GM18868 (cell line): ENCODE measurements at regions not wholly inside any gene's neighbourhood (a gene's known extent, or its start where the extent isn't known, plus 50 kb on each side); places are given as distances from the start of the nearest gene placed in this dataset.

ENCODE experiments used
- ATAC-seq: cut with Tn5 transposase; IDR thresholded peaks from one replicate; pipeline ENCODE4 v1.9.1; 2021; ENCODE audit warnings: mild to moderate bottlenecking, moderate library complexity; ENCODE audit not compliant: unreplicated experiment

DNA sequence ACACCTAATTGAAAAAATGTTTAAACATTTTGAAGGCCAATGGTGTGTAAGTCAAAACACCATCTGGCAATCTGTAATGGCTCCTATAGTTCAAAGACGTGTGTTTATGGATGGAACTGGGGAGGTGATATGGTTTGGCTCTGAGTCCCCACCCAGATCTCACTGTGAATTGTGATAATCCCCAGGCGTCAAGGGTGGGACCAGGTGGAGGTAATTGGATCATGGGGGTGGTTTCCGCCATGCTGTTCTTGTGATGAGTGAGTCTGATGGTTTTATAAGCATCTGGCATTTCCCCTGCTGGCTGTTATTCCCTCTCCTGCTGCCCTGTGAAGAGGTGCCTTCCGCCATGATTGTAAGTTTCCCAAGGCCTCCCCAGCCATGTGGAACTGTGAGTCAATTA lies 52.2 kb downstream of the ADRA2C start:
- no peak for ATAC-seq

DNA sequence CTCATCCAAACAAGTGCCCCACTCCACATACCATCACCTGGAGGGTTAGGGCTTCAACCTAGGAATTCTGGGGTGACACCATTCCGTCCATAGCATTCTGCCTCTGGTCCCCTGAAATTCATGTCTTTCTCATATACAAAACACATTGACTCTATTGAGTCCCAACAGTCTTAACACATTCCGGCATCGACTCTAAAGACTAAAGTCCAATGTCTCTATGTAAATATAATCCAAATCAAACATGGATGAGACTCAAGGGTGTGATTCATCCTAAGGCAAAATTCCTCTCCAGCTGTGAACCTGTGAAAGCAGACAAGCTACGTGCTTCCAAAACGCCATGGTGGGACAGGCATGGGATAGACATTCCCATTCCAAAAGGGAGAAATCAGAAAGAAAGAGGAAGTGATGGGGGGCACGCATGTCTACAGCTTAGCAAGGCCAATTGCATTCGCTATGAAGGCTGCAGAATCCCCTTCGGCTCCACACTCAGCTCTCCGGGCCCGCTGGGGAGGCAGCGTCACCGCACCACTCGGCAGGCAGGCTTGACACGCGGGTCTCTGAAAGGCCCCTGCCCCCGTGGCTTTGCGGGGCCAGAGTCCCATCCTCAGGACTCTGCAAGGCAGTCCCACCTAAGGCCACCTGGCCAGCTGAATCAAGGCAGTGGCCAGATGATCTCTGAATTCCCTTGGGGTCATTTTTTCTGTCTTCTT lies 53.2 kb downstream of the ADRA2C start:
- ATAC-seq: no peak

DNA sequence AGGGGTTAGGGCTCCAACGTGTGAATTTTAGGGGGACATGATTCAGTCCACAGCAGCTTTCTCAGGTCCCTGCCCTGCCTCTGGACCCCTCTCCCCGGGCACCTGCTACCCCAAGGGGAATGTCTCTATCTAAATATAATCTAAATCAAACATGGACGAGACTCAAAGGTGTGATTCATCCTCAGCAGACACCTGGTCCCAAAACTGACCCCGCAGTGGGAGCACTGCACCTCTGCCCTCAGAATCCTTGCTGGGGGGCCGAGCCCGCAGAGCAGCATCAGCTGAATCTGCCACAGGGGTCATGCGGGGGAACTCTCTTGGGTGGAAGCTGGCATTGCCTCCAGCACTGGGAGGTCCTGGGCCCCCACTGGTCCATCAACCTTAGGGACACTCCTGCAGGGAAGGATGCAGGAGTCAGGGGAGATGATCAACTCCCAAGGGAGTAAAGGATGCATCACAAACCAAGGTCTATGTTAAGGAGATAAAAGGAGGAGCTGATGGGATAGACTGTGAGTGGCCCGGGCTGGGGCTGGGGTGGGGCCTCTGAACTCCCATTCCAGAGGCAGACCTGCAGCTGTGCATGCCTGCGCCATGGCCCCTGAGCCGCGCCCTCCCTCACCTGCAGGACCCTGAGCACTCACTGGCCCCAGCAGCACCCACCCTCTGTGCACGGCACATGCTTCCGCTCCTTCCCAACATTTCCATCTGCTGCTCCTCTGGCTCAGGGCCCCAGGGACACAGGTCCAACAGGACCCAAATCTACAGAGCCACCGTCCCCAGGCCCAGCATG lies 54.0 kb downstream of the ADRA2C start:
- ATAC-seq: no peak

DNA sequence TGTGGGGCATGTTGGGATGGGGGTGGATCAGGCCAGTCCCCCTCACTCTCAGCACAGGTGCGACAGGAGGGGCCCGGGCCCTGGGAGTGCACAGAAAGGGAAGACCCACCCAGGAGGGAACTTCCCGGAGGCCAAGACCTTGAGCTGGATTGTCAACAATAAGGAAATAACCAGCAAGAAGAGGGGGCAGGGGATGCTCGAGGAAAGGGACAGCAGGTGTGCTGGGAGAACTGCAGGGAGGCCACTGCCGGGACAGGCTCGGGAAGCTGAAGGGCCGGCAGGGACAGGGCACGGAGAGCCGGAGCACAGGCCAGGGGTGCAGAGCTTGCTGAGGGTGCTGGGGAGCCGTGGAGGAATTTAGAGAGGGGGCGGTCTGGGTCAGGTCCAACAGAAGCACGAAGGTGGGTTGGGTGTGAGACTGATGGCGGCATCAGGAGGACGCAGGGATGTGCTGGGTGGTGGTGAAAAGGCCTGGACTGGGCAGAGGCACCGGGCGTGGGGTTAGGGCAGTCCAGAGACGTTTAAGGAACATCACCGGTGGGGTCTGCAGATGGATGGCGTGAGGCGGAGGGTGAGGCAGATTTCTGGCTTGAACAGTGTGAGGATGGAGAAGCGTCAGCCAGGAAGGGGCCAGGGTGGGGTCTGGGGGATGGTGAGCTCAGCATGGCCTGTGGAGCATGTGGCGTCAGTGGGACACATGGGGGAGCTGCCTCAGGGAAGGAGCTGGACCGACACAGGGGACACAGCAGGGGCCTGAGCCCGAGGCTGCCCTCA lies 54.8 kb downstream of the ADRA2C start:
- ATAC-seq: no peak

DNA sequence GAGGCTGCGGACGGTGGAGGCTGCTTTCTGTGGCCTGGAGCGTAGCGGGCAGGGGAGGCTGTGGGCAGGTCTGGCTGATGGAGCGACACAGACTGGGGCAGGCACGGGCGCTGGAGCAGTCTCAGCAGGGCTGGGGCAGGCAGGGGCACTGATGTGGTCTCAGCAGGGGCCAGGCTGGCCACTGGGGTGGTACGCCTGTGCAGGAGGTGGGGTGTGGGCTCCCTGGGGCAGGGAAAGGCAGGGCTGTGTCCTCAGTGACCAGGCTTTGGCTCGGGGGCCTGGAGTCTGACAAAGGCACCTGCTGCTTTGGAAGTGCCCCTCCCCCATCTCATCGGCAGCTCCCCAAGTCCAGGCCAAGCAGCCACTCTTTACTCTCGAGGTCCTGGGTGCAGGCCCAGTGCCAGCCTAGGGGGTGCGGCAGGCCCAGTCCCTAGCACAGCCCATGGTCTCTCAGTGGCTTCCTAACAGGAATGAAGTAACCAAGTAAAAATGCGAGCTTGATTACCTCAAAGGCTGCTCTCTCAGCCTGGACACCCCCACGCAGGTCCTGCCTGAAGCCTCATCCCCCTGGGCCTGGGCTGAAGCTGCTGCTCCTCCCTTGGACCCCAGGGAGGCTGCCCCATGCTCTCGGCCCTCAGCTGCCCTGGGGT lies 55.5 kb downstream of the ADRA2C start:
- ATAC-seq: no peak

DNA sequence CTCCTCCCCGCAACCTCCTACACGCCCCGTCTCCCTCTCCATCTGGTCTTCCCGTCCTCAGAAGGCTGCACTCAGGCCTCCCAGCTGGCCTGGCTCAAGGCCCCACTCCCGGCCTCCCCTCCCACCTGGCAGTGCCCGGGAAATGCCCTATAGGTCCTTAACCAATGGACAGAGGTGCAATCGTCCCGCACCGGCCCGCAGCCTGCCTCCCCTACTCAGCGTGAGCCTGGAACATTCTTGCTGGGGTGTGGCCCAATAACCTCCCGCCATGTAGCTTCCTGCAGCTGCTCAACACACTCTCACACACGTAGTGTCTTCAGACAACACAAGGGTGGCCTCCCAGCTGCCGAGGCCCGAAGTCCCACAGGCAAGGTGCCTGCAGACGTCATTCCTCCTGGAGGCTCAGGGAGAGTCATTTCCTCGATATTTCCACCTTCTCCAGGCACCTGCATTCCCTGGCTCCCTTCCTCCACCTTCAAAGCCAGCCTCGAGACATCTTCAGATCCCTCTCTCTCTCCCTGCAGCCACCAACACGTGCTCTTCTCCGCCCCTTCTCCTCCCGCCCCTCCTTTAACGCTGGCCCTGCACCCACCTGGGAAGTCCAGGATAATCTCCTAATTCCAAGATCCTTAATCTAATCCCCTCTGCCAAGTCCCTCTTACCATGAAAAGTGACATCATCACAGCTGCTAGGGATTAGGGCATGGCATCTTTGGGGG lies 56.2 kb downstream of the ADRA2C start:
- no peak for ATAC-seq

DNA sequence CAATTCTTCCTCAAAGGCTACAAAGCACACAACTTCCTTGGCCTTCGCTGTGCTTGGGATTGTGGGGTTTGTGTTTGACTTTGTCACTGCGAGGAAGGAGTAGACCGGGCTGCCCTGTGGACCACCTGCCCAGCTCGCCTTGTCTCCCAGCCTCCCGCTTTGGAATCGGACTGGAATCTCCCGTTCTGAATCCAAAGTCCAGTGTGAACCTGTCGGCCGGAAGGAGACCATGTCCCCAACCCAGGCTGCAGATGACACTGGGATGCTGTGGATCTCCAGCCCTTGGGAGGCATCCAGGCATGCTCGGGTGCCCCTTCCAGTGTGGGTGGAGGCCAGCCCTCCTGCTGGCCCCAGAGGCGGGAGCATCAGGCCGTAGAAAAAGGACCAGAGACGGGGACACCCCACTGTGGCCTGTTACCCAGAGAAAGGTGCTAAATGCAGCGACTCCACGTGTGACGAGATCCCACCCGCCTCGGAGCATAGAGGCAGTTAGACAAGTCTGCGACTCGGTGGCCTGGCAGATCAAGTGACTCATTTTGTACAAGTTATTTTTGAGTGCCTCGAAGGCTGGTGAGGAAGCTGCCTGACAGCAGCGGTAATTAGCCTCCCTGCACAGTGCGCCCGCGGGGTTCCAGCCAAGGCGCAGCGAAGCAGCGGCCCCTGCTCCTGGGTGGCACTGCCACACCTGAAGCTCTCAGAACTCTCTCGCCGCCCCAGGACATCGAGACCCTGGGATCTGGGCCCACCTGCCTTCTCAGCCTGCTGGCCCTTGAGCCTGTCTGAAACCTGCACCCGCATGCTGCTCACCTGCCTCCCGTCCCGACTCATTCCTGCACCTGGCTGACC lies 57.5 kb downstream of the ADRA2C start:
- no peak for ATAC-seq

DNA sequence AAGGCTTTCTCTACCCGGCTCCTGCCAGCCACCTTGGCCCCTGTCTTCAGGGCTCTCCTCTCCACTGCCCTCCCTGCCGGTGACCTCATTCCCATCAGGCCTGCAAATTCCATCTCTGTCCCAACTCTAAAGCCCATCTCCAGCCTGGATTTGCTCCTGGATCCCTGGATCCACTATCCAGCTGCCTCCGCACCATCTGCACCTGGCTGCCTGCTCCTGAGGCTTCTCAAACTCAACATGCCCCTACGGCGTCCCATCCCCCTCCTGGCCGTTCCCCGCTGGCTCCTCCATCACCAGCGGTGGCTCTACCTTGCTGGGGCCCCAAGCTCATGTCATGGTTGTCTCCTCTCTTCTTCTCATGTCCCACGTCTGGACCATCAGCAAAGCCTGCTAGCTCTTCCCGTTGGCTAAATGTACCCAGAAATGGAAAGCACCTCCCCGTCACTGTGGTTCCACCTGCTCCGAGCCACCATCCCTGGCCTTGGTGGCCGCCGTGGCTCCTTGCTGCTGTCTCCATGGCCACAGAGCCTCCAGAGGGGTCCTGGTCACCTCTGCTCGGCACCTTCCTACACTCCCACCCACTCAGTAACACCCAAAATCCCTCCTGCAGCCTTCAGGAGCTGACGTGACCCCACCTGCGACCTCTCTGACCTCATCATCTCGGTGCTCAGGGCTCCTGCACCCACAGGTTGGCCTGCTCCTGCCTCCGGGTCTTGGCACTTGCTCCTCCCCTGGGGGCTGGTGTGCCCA lies 58.5 kb downstream of the ADRA2C start:
- ATAC-seq: no peak

DNA sequence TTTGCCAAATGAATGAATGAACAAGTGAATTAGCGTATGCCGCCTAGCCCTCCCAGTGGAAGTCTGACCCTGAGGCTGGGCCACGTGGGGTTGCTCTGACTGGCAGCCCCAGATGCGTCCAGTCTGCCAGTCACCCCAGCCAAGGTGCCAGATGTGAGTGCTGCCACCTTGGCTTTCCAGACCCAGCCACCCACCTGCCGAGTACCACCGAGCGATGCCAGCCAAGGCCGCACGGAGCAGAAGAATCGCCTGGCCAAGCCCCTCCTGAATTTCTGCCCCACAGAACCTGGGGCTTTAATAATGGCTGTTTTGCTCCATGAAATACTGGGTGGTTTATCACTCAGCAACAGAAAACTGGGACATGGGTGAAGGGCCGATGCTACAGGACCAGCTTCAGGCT lies 59.3 kb downstream of the ADRA2C start:
- ATAC-seq: no peak

DNA sequence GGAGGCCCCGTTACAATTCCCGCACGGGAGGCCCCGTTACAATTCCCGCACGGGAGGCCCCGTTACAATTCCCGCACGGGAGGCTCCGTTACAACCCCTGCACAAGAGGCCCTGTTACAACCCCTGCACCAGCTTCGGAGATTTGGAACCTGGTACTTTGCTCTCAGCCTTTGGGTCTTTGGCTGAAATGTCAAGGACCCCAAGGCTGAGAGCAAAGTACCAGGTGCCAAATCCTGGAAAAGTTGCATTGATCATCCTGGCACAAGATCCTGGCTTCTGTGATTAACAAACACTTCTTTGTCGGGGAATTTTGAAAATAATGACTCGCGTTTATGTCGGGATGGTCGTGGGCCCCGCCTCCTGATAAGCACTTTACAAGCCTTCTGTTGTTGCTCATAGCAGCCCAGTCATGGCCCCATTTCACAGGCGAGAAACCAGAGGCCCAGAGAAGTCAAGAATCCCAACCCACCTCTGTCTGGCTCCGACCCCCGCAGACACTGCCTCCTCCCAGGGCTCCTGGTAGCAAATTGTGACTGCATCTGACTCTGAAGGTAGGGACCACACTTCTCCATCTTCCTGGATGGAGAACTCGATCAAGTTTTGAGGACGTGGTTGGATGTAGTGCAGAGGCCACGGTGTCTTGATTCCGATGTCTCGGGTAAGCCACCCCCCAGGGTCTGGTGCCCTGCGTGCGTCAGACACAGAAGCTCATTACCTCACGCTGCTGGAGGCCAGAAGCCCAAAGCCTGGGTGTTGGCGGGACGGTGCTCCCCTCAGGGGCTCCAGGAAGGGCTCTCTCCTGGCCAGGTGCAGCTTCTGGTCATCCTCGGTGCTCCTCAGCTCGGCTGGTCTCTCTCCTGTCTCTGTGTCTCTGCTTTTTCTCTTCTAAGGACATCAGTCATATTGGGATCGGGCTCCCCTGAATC lies 60.3 kb downstream of the ADRA2C start:
- ATAC-seq: no peak

DNA sequence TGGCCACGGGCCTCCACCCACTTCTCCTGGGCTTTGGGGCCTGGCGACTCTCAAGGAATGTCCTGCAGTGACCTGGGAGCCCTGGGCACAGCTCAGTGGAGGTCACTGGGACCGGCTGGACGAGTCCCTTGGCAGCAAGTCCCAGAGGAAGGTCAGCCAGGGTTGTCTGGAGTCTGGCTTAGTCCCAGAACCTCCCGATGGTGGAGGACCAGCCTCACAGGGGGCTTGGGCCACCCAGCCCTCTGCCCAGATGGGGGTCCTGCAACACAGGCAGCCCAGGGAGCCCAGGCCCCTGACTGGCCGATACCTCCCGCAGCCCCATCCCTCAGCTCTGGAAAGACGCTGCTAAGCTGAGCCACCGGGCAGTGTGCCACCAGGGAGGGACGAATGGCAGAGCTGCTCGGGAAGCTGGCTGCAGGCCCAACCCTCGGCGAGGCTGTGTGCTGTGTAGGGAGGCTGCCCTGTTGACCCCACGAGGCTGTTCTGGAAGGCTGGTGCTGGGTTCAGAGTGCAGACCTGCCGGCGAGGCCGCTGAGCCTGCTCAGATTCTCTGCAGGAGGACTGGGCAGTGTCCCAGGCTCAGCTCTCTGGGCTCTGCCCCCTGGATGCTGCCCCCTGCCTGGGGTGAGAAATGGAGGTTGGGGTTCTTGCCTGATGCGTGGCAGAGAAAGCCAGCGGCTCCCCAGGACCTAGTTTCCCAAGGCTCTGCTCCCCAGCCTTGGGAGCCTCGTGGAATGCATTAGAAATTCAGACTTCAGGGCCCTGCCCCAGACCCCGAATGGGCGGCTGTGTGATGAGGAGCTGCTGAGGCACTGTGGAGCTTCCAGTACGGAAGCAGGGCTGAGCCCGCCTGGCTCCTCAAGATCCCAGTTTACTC lies 61.7 kb downstream of the ADRA2C start:
- ATAC-seq: no peak

DNA sequence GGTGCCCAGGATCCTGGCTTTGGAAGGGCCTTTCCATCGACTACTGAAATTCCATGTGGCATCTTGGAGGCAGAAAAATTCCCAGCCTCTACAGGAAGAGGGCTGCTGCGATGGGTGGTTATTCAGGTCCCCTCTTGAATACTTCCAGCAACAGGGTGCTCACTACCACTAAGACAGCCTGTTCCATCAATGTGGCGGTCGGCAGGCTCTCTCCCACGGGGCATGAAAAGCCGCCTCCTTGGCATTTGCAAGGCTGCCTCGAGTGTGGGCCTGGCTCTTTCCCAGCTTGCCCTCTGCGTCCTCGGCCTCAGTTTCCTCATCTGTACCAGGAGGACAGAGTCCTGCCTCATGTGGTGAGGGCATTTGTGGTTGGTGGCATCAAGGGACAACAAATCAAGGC lies 62.4 kb downstream of the ADRA2C start:
- ATAC-seq: no peak

DNA sequence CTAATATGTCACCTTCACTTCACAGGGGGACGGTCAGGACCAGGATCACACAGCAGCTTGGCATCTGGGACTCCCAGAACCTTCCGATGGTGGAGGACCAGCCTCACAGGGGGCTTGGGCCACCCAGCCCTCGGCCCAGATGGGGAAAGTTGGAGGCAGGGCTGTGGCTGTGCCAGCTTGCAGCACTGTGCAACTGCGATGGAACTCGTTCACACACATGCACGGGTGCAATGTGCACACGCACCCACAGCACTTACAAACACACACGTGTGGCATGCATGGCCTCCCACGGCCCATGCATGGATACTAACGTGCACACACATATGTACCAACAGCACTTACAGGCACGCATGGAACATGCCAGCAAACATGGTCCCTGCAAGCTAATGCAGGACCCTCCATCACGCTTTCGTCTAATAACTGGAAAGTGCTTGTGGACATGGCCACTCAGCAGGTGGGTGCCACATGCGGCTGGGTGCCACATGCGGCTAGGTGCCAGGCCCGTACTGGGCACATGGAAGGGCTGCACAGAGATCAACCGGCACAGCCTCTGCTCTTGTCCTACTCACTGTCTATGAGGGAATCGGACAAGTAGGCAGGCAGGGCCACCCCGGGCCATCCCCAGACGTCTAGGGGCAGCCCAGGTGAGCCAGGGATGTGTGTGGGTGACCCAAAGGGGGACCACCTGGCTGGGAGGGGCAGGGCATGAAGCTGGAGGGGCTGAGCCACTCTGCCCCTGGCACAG lies 63.2 kb downstream of the ADRA2C start:
- no peak for ATAC-seq

DNA sequence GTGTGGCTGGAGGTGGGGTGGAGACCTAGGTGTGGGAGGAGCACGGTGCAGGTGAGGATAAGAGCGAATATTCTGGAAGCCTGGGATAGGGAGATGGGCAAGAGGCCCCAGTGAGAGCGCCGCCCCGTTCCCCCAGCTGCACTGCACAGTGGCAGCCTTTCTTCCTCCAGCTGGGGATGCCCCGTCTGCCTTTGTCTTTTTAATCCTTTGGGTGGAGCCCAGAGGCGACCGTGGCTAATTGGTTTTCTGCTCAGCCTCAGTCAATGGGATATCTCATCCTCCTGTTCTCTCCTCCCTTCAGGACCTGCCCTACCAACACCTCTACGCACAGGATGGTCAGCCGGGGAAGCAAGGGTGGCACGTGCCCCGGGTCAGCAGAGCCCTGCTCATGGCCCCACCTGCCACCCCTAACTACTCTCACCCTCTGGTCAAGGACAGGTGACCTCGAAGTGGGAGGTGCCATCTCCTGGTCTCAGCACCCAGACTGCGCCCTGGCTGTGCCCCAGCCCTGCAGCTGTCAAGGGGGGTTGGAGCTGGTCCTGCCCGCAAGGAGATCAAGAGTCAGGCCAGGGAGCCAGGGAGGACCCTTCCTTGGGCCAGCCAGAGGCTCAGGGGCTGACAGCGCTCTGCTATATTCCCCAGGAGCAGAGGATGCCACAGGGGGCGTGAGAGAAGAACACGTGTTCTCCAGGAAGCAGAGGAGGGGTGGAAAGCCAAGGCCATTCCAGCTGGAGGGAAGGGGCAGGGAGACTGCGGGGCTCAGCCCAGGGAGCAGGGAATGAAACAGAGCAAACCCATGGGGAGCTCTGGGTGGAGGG lies 64.0 kb downstream of the ADRA2C start:
- no peak for ATAC-seq

DNA sequence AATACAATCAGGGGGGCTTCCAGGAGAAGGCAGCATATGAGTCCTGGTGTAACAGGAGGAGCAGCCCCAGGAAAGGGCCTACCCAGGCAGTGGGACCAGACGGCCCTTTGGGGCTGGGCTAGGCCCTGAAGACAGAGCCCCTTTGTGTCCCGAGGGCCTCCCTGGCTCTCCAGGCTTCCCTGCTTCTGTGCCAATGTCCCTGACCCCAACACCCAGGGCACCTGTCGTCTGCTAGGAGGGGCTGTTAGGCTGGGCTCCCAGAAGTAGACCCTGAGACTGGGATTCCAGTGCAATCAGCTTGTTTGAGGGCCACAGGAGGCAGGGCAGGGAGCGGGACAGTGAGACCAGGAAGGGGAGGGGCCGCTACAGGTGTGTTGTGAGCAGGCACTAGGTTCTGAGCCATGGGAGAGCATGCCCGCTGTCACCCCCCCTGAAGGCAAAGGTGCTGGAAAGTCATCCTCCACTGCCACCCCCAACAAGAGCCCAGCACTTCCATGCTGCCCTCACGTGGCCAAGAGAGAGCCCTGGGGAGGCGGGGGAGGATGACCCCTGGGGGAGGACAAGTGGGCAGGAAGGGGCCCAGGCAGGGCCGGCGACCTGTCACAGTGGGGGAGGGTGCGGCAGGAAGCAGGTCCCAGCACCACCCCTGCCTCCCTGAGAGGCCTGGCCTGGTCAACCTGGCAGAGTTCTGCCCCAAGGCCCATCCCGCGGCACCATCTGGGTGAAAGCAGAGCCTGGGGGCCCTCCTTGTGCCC lies 64.8 kb downstream of the ADRA2C start:
- no peak for ATAC-seq
